ENCODE measurements at regions not wholly inside any gene's neighbourhood (a gene's known extent, or its start where the extent isn't known, plus 50 kb on each side); places are given as distances from the start of the nearest gene placed in this dataset.
"Not testable (repeated sequence)": the region's sequence is repeated elsewhere in the genome, so short reads cannot be mapped to it uniquely, and the experiment has no call there.

GRCh38 chr7:32680259-32681173 lies 185.2 kb downstream of the AVL9 start:
- no peaks in the 10 kb centered on the region for H3K9me3 ChIP-seq
- DNase-seq (ENCODE audit: low spot score in 2 of 2), result no peak
- H3K4me3 ChIP-seq, result no peak overlapping the region

GRCh38 chr7:32679192-32679591 lies 183.9 kb downstream of the AVL9 start:
- Histone ChIP-seq H3K9me3 (no peaks in the 10 kb centered on the region), H3K4me3 (no peak overlapping the region), H3K27me3 (ENCODE audit: low read depth) (no peaks in the 10 kb centered on the region), H3K4me1 (no peaks in the 10 kb centered on the region), H3K36me3 (replicated peaks) (no peaks in the 10 kb centered on the region)
- in situ Hi-C loops (cut with MboI; ENCODE audit: low sequenced_read_pairs), result no loop called here
- DNase-seq (ENCODE audit: low spot score in 2 of 2), result no peak

More at GRCh38 chr7:32680259-32681173, 185.2 kb downstream of the AVL9 start:
- in situ Hi-C loops (cut with MboI; ENCODE audit: low sequenced_read_pairs), result no loop called here
- H3K36me3 ChIP-seq (replicated peaks), result no peaks in the 10 kb centered on the region
- H3K27me3 ChIP-seq (ENCODE audit: low read depth), result no peaks in the 10 kb centered on the region
- H3K4me1 ChIP-seq, result no peaks in the 10 kb centered on the region

GRCh38 chr7:32677593-32677992 lies 182.3 kb downstream of the AVL9 start:
- no peaks in the 10 kb centered on the region for H3K36me3 ChIP-seq (replicated peaks)
- H3K9me3 ChIP-seq, result no peaks in the 10 kb centered on the region
- in situ Hi-C loops (cut with MboI; ENCODE audit: low sequenced_read_pairs), result no loop called here
- H3K4me1 ChIP-seq, result no peaks in the 10 kb centered on the region
- no peaks in the 10 kb centered on the region for H3K27me3 ChIP-seq (ENCODE audit: low read depth)
- no peak overlapping the region for H3K4me3 ChIP-seq
- no peak for DNase-seq (ENCODE audit: low spot score in 2 of 2)

- Histone ChIP-seq H3K4me1 (no peaks in the 10 kb centered on the region), H3K4me3 (no peak overlapping the region), H3K27me3 (ENCODE audit: low read depth) (no peaks in the 10 kb centered on the region), H3K36me3 (replicated peaks) (no peaks in the 10 kb centered on the region), H3K9me3 (no peaks in the 10 kb centered on the region)
- in situ Hi-C loops (cut with MboI; ENCODE audit: low sequenced_read_pairs), result no loop called here
- no peak for DNase-seq (ENCODE audit: low spot score in 2 of 2)
Measured at GRCh38 chr7:32676249-32676941, 181.1 kb downstream of the AVL9 start.

DNA sequence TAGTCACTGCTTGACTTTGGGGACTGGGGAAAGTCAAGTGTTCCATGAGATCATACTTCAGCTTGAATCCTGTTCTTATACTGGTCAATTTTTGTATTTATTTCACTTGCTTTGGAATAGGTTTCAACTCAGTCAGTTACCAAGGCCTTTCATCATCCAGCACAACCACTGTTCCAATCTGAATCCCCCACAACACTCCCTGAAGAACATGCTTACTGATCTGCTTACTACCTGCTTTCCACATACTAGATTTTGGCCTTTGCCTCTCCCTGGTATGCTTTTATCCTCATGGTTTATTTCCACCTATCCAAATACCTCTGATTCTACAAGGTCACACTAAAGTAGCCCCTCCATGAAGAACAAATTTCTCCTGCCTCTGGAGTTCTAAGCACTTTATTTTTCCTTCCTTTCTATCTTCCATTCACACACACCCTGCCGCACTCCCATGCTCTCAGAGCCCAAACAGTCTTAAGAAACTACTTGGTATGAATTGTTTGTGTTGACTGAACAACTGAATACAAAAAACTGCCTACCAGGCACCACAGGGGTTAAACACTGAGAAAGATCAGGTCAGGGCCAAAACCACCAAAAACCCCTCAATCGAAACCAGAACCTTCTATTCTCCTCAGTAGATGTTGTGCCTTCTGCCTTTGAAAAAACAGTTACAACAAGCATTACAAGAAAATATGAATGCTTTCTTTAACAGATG lies 178.1 kb downstream of the AVL9 start:
- no peaks in the 10 kb centered on the region for H3K36me3 ChIP-seq (replicated peaks)
- H3K9me3 ChIP-seq, result no peaks in the 10 kb centered on the region
- no peaks in the 10 kb centered on the region for H3K4me1 ChIP-seq
- no peak for DNase-seq (ENCODE audit: low spot score in 2 of 2)
- H3K4me3 ChIP-seq, result no peak overlapping the region
- H3K27me3 ChIP-seq (ENCODE audit: low read depth), result no peaks in the 10 kb centered on the region
- in situ Hi-C loops (cut with MboI; ENCODE audit: low sequenced_read_pairs), result no loop called here

DNA sequence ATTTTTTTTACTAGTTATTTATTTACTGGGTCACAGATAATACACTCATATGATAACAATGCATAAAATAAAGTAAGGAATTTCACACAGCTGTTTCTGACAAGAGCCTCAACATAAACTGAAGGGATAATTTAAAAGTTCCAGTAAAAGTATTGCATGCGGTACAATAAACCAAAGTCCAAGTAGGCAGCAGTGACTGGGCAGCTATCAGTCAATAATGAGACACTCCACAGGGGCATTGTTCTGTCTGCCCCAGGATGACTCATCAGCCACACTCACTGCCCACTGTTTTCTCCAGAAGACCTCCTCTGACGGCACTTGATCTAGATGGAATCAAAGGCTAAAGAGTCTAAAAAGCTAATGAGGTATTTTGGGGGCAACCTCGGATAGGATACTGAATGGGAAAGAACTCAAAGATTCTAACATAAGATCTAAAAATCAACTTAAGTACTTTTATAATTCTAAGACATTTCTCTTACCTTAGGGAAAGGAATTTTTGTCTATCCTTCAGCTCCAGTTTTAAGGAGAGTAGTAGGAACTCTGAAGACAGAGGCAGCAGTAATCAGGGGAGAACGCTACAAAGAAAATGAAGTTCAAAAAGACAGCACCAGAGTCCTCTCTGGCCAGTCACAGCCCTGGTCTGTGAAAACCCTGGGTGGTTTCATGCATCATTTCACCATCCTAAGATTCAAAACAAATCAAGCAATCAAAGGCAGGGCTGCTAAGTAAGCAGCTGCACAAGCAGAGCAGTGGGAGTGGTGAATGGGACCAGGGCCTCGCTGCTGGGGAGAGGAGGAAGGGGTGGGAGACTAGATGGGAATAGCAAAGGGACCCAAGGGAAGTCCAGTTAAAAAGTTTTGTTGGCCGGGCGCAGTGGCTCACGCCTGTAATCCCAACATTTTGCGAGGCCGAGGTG lies 175.1 kb downstream of the AVL9 start:
- no peak for DNase-seq (ENCODE audit: low spot score in 2 of 2)
- no peaks in the 10 kb centered on the region for H3K27me3 ChIP-seq (ENCODE audit: low read depth)
- H3K4me1 ChIP-seq, result no peaks in the 10 kb centered on the region
- no peaks in the 10 kb centered on the region for H3K9me3 ChIP-seq
- no peak overlapping the region for H3K4me3 ChIP-seq
- no peaks in the 10 kb centered on the region for H3K36me3 ChIP-seq (replicated peaks)
- in situ Hi-C loops (cut with MboI; ENCODE audit: low sequenced_read_pairs), result no loop called here

DNA sequence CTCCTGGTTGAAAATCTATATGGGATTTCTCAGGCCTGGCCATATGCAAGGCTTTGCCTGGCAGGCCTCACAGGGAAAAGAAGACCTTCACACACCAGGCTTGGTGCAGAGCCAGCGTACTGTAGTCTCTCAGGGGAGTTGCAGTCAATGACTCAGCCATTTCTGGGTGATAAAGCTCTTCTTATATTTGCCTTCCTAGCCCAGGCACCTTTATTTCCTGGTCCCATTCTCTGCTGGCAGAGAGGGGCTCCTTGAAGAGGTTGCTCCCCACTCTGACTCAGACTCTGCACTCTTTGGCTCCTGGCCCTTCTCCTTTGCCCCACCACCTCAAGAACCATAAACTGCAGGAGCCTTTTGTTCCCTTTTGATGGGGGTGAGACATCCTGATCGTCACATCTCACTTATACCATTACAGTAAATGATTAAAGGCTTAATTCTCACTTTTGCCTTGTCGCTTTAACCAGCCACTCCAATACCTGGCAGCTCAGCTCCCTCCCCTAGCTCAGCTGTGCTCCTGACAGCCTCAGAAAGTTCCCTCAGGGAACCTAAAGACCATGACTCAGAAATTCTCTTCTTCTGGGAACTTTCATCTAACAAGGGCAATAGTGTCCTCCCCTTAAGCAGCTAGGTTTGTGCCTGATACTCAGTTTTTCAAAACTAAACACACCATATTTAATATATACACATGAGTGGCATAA lies 174.0 kb downstream of the AVL9 start:
- H3K36me3 ChIP-seq (replicated peaks); H3K4me3 ChIP-seq; in situ Hi-C loops (cut with MboI; ENCODE audit: low sequenced_read_pairs); DNase-seq (ENCODE audit: low spot score in 2 of 2); H3K4me1 ChIP-seq; H3K9me3 ChIP-seq; H3K27me3 ChIP-seq (ENCODE audit: low read depth): not testable (repeated sequence)

GRCh38 chr7:32668387-32669097 lies 173.3 kb downstream of the AVL9 start:
- H3K36me3 ChIP-seq (replicated peaks); H3K4me3 ChIP-seq; H3K9me3 ChIP-seq; in situ Hi-C loops (cut with MboI; ENCODE audit: low sequenced_read_pairs); DNase-seq (ENCODE audit: low spot score in 2 of 2); H3K27me3 ChIP-seq (ENCODE audit: low read depth); H3K4me1 ChIP-seq: not testable (repeated sequence)

DNA sequence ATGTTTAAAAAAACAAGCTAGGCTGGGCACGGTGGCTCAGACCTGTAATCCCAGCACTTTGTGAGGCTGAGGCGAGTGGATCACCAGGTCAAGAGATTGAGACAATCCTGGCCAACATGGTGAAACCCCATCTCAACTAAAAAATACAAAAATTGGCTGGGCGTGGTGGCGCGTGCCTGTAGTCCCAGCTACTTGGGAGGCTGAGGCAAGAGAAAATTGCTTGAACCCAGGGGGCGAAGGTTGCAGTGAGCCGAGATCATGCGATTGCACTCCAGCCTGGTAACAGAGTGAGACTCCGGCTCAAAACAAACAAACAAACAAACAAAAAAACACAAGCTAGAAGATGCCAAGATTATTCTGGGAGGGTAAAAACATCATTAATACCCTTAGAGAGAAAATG lies 172.3 kb downstream of the AVL9 start:
- in situ Hi-C loops (cut with MboI; ENCODE audit: low sequenced_read_pairs); H3K9me3 ChIP-seq; H3K27me3 ChIP-seq (ENCODE audit: low read depth); H3K36me3 ChIP-seq (replicated peaks); DNase-seq (ENCODE audit: low spot score in 2 of 2); H3K4me3 ChIP-seq; H3K4me1 ChIP-seq: not testable (repeated sequence)

DNA sequence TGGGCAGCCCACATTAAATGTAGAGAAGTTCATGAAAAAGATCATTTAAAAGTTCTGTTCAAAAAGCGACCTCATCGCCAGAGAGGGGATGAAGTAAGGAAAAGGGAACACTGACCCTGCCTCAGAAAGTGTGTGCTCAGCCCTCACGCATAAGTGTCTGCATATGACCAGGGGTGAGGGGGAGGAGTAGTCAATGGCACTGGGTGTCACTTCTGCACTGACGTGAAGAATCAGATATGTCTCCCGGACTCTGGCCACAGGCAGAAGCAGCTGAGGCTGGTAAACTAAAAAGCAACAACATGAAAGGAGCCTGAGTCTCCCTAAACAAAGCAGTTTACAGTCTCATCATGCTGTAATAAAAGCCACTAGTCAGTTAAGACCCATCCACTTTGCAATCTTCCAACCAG lies 168.5 kb downstream of the AVL9 start:
- DNase-seq (ENCODE audit: low spot score in 2 of 2); H3K9me3 ChIP-seq; in situ Hi-C loops (cut with MboI; ENCODE audit: low sequenced_read_pairs); H3K4me1 ChIP-seq; H3K4me3 ChIP-seq; H3K27me3 ChIP-seq (ENCODE audit: low read depth); H3K36me3 ChIP-seq (replicated peaks): not testable (repeated sequence)

DNA sequence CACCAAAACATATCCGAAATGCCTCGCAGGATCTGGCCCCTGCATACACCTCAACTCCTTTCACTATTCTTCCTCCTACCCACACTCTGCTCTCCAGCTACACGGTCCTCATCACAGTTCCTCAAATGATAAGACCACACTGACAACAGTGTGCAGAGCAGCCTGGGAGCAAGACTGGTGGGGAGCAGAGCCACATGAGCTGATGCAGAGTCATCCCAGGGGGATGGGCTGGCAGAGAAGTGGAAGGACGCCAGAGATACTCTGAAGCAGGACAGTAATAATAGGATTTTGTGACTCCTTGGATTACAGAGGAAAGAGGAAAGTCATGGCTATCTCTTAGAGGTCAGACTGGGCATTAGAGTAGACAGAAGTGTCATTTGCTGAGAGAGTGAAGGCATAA lies 167.2 kb downstream of the AVL9 start:
- H3K36me3 ChIP-seq (replicated peaks); H3K4me3 ChIP-seq; in situ Hi-C loops (cut with MboI; ENCODE audit: low sequenced_read_pairs); DNase-seq (ENCODE audit: low spot score in 2 of 2); H3K4me1 ChIP-seq; H3K9me3 ChIP-seq; H3K27me3 ChIP-seq (ENCODE audit: low read depth): not testable (repeated sequence)

GRCh38 chr7:32661929-32662328 lies 166.6 kb downstream of the AVL9 start:
- no peaks in the 10 kb centered on the region for H3K4me1 ChIP-seq
- in situ Hi-C loops (cut with MboI; ENCODE audit: low sequenced_read_pairs), result no loop called here
- no peak for DNase-seq (ENCODE audit: low spot score in 2 of 2)
- no peaks in the 10 kb centered on the region for H3K27me3 ChIP-seq (ENCODE audit: low read depth)
- H3K9me3 ChIP-seq, result no peaks in the 10 kb centered on the region
- H3K4me3 ChIP-seq, result no peak overlapping the region
- H3K36me3 ChIP-seq (replicated peaks), result no peaks in the 10 kb centered on the region

All from HAP-1 (cell line).